Stimulated activated CD4-positive, alpha-beta T cell treated with anti-CD3 and anti-CD28 coated beads, TNF-alpha, amount 100 ng/mL, for 48 hours (primary cell): ENCODE measurements at regions not wholly inside any gene's neighbourhood (a gene's known extent, or its start where the extent isn't known, plus 50 kb on each side); places are given as distances from the start of the nearest gene placed in this dataset.
"Not testable (repeated sequence)": the region's sequence is repeated elsewhere in the genome, so short reads cannot be mapped to it uniquely, and the experiment has no call there.

Source experiments
- DNase-seq, 3 donors: peaks; one replicate each; pipeline ENCODE4 v3.0.0-alpha.2; 2020; ENCODE audit warnings: low read depth in 3 of 3

GRCh38 chr1:4064150-4064889, 164.2 kb upstream of the C1orf174 start:
- no peak for DNase-seq

GRCh38 chr1:4066860-4067599, 167.0 kb upstream of the C1orf174 start:
- no peak for DNase-seq

DNA sequence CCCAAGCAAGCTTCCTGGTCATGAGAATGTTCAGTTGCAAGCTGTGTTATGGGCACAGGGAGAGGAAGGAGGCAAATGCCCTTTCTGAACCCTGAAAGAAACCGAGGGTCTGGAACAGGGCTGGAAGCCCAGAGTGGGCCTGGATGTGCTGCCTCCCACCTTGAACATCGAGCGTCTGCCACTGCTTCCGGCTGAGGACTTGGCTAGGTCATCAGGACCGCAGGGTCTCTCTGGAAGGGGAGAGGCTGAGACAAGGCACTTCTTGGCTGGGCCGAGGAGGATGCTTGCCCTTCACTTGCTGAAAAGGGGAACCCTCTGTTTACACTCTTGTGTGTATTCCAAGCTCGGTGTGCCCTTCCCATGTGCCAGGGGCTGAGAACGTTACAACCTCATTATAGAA, 168.0 kb upstream of the C1orf174 start:
- DNase-seq = no peak

GRCh38 chr1:4071653-4072052, 171.6 kb upstream of the C1orf174 start:
- no peak for DNase-seq

DNA sequence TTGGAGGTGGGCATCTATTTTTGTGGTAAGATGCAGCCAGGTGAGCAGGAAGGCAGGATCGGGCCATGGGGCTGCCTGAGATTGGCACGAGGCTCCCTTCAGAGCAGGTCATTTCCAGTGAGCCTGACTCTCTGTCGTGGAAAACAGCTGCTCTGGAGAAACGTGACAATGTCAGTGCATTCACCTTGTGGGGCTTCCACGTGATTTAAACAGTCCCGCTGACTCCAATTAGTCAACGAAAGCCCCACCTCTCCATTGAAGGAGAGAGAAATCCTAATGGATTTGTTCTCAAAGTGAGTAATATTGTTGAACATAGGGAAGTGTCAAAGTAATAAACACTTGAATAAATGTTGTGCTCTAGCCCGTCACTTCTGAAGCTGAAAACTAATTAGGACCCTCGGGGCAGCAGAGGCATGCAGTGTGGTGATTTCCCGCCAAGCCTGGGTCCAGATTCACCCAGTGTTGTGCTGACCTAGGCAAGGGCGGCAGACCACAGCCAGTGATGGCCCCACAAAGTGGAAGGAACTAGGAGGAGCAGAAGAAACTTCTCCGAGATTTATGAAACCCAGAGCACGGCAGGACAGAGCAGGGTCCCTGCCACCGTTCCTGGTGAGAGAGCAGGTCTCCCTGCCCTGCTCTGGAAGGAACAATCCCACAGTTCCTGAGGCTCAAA, 172.5 kb upstream of the C1orf174 start:
- no peak for DNase-seq

GRCh38 chr1:4075436-4076225, 175.6 kb upstream of the C1orf174 start:
- no peak for DNase-seq

DNA sequence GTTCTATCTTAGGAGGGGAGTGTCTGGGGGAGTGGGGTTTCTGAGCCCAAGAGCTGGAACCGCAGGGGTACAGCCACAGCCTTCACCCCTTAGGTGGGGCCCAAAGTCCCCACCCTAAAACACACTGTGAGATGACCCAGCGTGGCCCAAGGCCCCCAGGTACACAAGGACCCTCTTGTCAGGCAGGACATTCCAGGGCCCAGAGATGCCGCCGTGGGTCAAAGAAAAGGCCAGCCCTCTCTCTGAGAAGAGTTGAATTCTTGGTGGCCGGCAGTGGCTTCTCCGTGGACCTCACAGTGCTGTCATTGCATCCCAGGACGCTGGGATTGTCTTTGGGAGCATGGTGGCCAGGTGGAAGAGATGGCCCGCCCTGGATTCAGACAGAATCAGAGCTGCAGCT, 176.3 kb upstream of the C1orf174 start:
- no peak for DNase-seq

DNA sequence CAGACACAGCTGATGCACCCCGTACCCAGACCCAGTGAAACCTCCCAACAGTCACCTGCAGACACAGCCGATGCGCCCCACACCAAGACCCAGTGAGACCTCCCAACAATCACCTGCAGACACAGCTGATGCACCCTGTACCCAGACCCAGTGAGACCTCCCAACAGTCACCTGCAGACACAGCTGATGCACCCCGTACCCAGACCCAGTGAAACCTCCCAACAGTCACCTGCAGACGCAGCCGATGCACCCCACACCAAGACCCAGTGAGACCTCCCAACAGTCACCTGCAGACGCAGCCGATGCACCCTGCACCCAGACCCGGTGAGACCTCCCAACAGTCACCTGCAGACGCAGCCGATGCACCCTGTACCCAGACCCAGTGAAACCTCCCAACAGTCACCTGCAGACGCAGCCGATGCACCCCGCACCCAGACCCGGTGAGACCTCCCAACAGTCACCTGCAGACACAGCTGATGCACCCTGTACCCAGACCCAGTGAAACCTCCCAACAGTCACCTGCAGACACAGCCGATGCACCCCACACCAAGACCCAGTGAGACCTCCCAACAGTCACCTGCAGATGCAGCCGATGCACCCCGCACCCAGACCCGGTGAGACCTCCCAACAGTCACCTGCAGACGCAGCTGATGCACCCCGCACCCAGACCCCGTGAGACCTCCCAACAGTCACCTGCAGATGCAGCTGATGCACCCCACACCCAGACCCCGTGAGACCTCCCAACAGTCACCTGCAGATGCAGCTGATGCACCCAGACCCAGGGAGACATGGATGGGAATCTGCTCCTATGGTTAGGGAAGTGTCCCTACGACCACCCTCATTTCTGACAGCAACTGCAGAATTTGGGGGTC, 178.3 kb upstream of the C1orf174 start:
- DNase-seq = not testable (repeated sequence)

GRCh38 chr1:4079815-4080214, 179.7 kb upstream of the C1orf174 start:
- no peak for DNase-seq

GRCh38 chr1:4081806-4082711, 182.0 kb upstream of the C1orf174 start:
- no peak for DNase-seq

GRCh38 chr1:4083231-4084047, 183.4 kb upstream of the C1orf174 start:
- no peak for DNase-seq

GRCh38 chr1:4084048-4084431, 184.0 kb upstream of the C1orf174 start:
- no peak for DNase-seq

DNA sequence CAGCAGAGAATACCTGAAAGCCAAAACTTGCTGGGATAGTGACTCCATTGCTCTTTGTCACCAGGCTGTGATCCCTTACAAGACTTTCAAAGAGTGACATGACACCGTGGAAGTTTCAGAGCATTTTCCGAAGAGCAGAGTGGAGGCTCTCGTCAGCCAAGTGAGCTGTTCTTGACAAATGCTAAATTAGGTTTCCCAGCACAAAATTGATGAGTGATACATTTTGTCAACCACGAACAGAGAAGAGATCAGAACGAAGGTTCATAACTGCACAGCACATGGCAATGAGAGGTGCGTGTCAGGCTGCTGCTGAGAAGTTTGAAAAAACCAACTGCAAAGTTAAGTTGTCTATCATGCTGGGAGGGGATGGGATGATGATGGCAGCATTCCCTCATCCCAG, 184.4 kb upstream of the C1orf174 start:
- no peak for DNase-seq

DNA sequence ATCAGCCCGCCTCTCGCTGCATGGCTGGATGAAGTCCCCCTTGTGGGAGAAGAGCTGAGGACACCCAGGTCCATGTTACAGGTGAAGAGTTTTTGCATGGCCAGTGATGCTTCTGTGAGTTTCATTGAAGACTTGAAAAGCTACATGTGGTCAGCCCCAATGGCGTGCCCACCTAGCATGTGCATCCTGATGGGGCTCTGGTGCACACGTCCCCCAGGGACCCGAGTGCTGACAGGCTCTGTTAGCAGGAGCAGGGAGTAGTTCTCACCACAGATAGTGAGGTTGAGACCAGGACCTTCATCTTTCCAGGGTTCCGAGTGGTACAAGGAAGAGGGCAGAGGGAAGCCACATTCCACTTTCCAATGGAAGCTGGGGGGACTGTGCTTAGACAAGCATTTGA, 184.8 kb upstream of the C1orf174 start:
- DNase-seq = no peak

GRCh38 chr1:4085546-4085945, 185.5 kb upstream of the C1orf174 start:
- no peak for DNase-seq

DNA sequence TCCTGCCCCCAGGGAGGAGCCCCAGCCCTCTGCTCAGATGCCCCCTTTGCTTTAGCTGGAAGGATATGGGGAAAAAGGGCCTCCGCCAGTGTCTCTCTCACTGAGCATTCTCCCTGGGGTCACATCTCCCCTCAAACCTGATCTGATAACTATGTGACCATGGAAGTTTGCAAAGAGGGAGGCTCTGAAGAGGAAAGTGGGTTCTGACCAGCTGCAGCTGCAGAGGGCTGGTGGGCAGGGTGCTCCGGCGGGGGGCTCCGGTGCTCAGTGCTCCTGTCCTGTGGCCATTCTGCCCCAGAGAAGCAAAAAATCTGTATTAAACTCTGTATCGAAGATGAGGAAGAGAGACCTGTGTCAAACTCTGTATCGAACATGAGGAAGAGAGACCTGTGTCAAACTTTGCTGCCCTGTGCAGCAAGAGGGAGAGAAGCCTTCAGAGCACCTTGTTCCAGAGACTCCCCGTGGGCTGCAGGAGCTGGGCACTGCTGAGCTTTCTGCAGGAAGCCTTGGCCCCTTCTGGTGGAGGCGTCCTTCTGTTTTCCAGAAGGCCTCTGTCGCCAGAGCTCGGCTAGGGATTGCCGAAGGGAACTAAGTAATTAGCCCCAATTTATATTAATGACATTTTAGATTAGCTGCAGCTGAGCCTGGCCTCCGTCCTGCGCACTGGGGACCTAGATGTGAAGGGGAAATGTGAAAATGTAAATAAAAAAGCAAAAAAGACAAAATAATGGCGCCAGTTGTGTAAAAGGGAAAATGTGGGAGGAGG, 186.2 kb upstream of the C1orf174 start:
- DNase-seq = no peak

DNA sequence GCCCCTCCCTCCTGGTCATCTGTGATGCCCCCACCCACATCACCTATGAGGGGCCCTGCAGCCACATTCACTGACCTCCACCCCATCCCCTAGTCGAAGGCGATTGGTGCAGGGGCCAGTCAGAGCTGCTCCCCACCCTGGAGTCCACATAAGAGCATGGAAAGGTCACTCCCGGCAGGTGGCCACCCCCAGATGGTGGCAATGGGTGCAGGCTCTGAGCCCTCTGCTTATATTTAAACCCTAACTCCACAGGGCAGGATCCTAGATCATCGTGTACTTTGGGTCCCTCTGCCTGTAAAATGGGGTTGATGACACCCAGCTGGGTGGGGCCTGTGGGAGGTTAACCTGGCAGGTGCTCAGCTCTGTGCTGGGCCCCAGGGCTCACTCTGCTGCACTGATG, 186.8 kb upstream of the C1orf174 start:
- DNase-seq = no peak
